Natural killer cell treated with Interleukin-12 subunit alpha and Interleukin-12 subunit beta and Interleukin-15 and Interleukin-18, amount 100 ng/mL, for 72 hours (primary cell): ENCODE measurements at regions not wholly inside any gene's neighbourhood (a gene's known extent, or its start where the extent isn't known, plus 50 kb on each side); places are given as distances from the start of the nearest gene placed in this dataset.

Experiments
- ATAC-seq, 2 donors: fragments of 150-1000 bp; cut with Tn5 transposase in 1 of 2; sonication (Bioruptor Pico), chemical (Tn5 transposase) in 1 of 2; 2 replicates each; pipeline ENCODE4 v1.10.0; 2021
- DNase-seq: peaks from one replicate; pipeline ENCODE4 v3.0.0; 2022; ENCODE audit warnings: low spot score
- H3K27ac Mint-ChIP-seq, 2 donors: 1 replicate in 1 of 2; 2 replicates in 1 of 2; pipeline ENCODE4 v1.8.0; 2022; ENCODE audit warnings: mixed read lengths in 2 of 2, mild to moderate bottlenecking in 1 of 2, moderate library complexity in 1 of 2
- H3K27me3 Mint-ChIP-seq, 2 donors: 1 replicate in 1 of 2; 2 replicates in 1 of 2; pipeline ENCODE4 v1.8.0; 2022; ENCODE audit warnings: mixed read lengths in 2 of 2
- H3K36me3 Mint-ChIP-seq: one replicate; pipeline ENCODE4 v1.8.0; 2022; ENCODE audit warnings: mixed read lengths
- H3K4me1 Mint-ChIP-seq, 2 donors: 1 replicate in 1 of 2; 2 replicates in 1 of 2; pipeline ENCODE4 v1.8.0; 2022; ENCODE audit warnings: low read depth in 2 of 2, mixed read lengths in 2 of 2, mild to moderate bottlenecking in 1 of 2
- H3K4me3 Mint-ChIP-seq: one replicate; pipeline ENCODE4 v1.8.0; 2022; ENCODE audit warnings: mixed read lengths
- H3K9me3 Mint-ChIP-seq: 2 replicates; pipeline ENCODE4 v1.8.0; 2022; ENCODE audit warnings: mixed read lengths

DNA sequence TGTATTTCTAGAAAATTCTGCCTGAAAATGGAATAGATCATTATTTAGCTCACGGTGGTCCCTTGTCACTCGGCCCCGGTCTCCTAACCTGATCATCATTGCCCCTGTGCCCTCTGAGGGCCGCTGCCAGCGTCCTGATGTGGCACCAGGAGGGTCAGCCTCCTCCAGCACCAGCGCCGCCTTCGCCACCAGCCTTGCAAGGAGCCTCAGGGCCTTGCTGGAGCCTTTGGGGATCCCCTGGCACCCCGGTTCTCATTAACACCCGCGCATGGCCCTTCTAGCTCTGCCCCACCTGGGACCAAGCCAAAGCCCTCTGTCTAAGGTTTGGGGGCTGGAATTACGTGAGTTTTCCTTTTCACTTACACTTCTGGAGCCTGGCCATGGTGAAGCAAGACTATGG, 282.5 kb upstream of the ADARB2 start:
- ATAC-seq (no peak), DNase-seq (no peak)
- Mint-ChIP-seq H3K27ac (no peak overlapping the region), H3K9me3 (no peaks in the 10 kb centered on the region), H3K36me3 (no peaks in the 10 kb centered on the region), H3K4me1 (no peaks in the 10 kb centered on the region), H3K4me3 (no peak overlapping the region), H3K27me3 (no peaks in the 10 kb centered on the region)

DNA sequence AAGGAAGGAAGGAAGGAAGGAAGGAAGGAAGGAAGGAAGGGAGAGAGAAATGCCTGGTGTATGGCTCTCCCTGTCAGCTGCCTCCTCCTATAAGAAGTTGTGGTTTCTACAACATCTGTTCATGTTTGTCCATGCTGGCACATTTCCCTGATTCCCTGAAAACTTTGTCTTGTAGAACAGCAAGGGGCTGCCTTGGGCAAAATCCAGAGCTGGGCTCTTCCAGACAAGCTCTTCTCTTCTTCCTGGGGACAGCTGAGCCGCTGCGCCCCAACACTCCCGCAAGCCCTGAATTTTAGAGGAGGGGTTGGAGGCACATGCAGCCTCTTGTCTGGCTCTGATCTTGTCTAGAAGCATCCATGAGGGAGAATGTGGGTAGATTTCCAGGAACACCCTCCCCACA, 282.0 kb upstream of the ADARB2 start:
- Mint-ChIP-seq H3K9me3 (no peaks in the 10 kb centered on the region), H3K4me3 (no peak overlapping the region), H3K4me1 (no peaks in the 10 kb centered on the region), H3K27ac (no peak overlapping the region), H3K36me3 (no peaks in the 10 kb centered on the region), H3K27me3 (no peaks in the 10 kb centered on the region)
- ATAC-seq (no peak), DNase-seq (no peak)

- Mint-ChIP-seq H3K36me3 (no peaks in the 10 kb centered on the region), H3K4me1 (no peaks in the 10 kb centered on the region)
- ATAC-seq = no peak
Measured at GRCh38 chr10:2014541-2014940, 277.2 kb upstream of the ADARB2 start.

DNA sequence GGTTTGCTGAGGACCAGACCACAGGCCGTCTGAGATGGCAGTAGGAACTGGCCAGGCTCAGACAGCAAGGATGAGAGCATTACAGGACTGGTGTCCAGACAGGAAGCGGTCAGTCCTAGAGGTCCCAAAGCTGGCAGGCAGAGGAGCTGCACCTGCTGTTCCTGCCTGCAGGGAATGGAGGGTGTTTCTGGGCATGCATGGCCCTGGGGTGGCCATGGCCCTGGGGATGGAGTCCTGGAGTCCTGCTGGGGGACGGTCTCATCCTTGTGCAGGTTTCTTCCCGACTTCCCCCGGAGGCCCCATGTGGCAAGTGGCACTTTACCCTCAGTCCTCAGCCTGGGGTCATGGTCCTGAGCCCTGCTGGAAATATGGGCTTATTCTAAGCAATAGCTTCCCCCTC, 274.9 kb upstream of the ADARB2 start:
- no peaks in the 10 kb centered on the region for H3K36me3 Mint-ChIP-seq
- DNase-seq (no peak), ATAC-seq (peak in 1 of 2 donors; percentile 36)
- H3K4me1 Mint-ChIP-seq = no peaks in the 10 kb centered on the region
- peaks cover 2 to 6% of the 10 kb centered on the region in 2 donors for H3K27me3 Mint-ChIP-seq
- H3K27ac Mint-ChIP-seq = no peak overlapping the region
- H3K9me3 Mint-ChIP-seq = no peaks in the 10 kb centered on the region
- H3K4me3 Mint-ChIP-seq = no peak overlapping the region

More at GRCh38 chr10:2014541-2014940, 277.2 kb upstream of the ADARB2 start:
- DNase-seq = no peak
- no peak overlapping the region for H3K27ac Mint-ChIP-seq
- H3K27me3 Mint-ChIP-seq = no peaks in the 10 kb centered on the region
- H3K4me3 Mint-ChIP-seq = no peak overlapping the region
- no peaks in the 10 kb centered on the region for H3K9me3 Mint-ChIP-seq

- ATAC-seq (peak; percentile 44 to 45), DNase-seq (no peak)
- H3K9me3 Mint-ChIP-seq = no peaks in the 10 kb centered on the region
- H3K36me3 Mint-ChIP-seq = no peaks in the 10 kb centered on the region
- H3K4me3 Mint-ChIP-seq = no peak overlapping the region
- H3K27ac Mint-ChIP-seq = no peak overlapping the region
- H3K4me1 Mint-ChIP-seq = no peaks in the 10 kb centered on the region
- H3K27me3 Mint-ChIP-seq = peaks cover 2 to 12% of the 10 kb centered on the region in 2 donors
Measured at GRCh38 chr10:2011106-2011716, 273.9 kb upstream of the ADARB2 start.

DNA sequence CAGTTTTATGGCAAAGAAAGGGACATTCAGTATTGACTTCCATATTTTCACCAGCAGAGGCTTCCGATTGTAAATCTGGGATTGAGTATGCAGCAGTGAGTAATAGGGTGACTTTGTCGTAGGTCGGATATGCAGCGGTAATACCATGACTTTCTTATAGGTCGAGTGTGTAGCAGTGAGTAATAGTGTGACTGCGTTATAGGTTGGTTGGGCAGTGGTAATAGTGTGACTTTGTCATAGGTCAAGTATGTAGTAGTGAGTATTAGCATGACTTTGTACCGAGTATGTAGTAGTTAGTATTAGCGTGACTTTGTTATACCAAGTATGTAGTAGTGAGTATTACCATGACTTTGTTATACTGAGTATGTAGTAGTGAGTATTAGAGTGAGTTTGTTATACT, 268.2 kb upstream of the ADARB2 start:
- H3K27ac Mint-ChIP-seq = no peak overlapping the region
- no peaks in the 10 kb centered on the region for H3K9me3 Mint-ChIP-seq
- ATAC-seq = peak in 1 of 2 donors; percentile 27
- no peaks in the 10 kb centered on the region for H3K36me3 Mint-ChIP-seq
- no peak for DNase-seq
- peaks cover 2 to 24% of the 10 kb centered on the region in 2 donors for H3K27me3 Mint-ChIP-seq
- no peak overlapping the region for H3K4me3 Mint-ChIP-seq
- H3K4me1 Mint-ChIP-seq = no peaks in the 10 kb centered on the region

DNA sequence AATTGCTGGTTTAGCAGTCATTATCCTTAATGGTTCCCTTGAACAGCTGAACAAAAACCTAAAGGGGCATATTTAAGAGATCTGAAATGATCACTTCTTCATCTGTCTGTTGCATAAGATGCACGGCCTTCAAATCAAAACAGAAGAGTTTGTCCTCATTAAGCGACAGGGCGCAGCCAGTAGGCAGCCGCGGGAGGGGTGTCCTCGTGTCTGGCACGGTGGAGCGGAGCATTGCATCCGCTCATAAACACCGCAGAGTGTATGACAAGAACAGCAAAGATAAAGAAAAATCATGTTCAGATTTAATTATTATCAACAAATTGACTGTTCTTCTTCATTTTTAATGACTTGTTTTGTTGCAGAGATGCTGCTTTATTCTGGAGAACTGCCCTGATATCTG, 255.6 kb upstream of the ADARB2 start:
- Mint-ChIP-seq H3K27ac (no peak overlapping the region), H3K4me3 (no peak overlapping the region), H3K9me3 (no peaks in the 10 kb centered on the region), H3K4me1 (no peaks in the 10 kb centered on the region), H3K36me3 (no peaks in the 10 kb centered on the region), H3K27me3 (peaks cover 0 to 12% of the 10 kb centered on the region in 2 donors)
- DNase-seq = no peak
- ATAC-seq = no peak

DNA sequence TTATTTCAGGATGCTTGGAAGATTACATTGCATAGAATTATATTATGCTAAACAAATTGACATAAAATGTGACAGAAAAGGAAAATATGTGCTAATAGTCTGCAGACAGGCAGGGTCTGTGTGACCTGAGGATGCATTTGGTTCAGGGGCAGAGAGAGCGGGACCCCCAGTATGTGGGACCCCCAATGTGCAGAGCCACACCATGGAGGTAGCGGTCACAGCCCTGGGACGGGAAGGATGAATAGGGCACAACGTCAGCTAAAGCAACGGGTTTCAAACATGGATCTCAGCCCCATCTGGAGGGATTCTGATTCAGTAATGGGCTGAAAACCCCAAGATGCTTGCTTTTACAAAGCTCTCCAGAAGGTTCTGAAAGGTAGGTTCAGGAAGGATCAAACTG, 251.8 kb upstream of the ADARB2 start:
- ATAC-seq (no peak), DNase-seq (no peak)
- Mint-ChIP-seq H3K36me3 (no peaks in the 10 kb centered on the region), H3K4me1 (no peaks in the 10 kb centered on the region), H3K27ac (no peak overlapping the region), H3K4me3 (no peak overlapping the region), H3K27me3 (peaks cover 0 to 12% of the 10 kb centered on the region in 2 donors), H3K9me3 (no peaks in the 10 kb centered on the region)

DNA sequence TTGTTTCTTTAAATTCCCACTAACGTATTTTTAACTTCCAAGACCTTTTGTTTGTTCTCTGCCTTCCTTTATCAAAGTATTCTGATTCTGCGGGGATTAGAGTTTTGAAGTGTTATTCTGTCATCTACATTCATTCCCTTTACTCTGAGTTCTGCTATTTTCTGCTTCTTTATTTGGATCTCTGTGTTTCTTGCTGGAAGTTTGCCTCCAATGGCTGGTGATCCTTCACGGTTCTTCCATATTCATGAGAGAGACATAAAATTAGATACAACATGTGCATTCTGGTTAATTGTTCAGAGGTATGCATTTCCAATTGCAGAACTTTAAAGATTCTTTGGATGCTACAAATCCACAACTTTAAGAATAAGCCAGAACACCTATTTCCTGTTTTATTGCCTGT, 244.7 kb upstream of the ADARB2 start:
- Mint-ChIP-seq H3K27ac (no peak overlapping the region), H3K4me1 (no peaks in the 10 kb centered on the region), H3K36me3 (no peaks in the 10 kb centered on the region), H3K4me3 (no peak overlapping the region), H3K27me3 (peaks cover 0 to 17% of the 10 kb centered on the region in 2 donors), H3K9me3 (no peaks in the 10 kb centered on the region)
- ATAC-seq (no peak), DNase-seq (no peak)

- Mint-ChIP-seq H3K4me1 (no peaks in the 10 kb centered on the region), H3K9me3 (no peaks in the 10 kb centered on the region), H3K4me3 (no peak overlapping the region), H3K27ac (no peak overlapping the region), H3K36me3 (no peaks in the 10 kb centered on the region), H3K27me3 (peaks cover 0 to 17% of the 10 kb centered on the region in 2 donors)
- DNase-seq = no peak
- no peak for ATAC-seq
Measured at GRCh38 chr10:1980459-1980858, 243.1 kb upstream of the ADARB2 start.

- H3K27me3 Mint-ChIP-seq = peaks cover 0 to 17% of the 10 kb centered on the region in 2 donors
- no peaks in the 10 kb centered on the region for H3K36me3 Mint-ChIP-seq
- H3K27ac Mint-ChIP-seq = no peak overlapping the region
- H3K9me3 Mint-ChIP-seq = no peaks in the 10 kb centered on the region
- DNase-seq (no peak), ATAC-seq (no peak)
- no peak overlapping the region for H3K4me3 Mint-ChIP-seq
- no peaks in the 10 kb centered on the region for H3K4me1 Mint-ChIP-seq
Measured at GRCh38 chr10:1978584-1978983, 241.3 kb upstream of the ADARB2 start.

DNA sequence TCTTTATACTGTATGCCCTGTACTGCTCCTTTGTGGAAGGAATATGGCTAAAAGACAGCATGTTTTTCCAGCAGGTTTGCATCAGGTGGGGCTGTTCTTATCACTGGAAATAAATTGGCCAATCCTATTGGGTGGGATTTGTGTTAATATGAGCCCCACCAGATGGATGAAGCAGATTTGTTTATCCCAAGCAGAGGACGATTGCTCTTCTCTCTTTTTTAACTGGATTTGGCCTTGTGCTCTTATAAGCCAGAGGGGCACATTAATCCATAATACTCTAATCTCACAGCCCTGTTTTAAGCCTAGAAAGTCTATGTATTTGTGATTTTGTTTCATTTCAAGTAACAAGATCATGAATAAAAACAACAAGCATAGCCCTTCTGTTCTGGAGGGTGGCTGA, 240.1 kb upstream of the ADARB2 start:
- Mint-ChIP-seq H3K27ac (no peak overlapping the region), H3K4me3 (no peak overlapping the region), H3K27me3 (peaks cover 0 to 17% of the 10 kb centered on the region in 2 donors), H3K4me1 (no peaks in the 10 kb centered on the region), H3K9me3 (no peaks in the 10 kb centered on the region), H3K36me3 (no peaks in the 10 kb centered on the region)
- DNase-seq (no peak), ATAC-seq (no peak)

GRCh38 chr10:1972406-1972805, 235.1 kb upstream of the ADARB2 start:
- no peaks in the 10 kb centered on the region for H3K9me3 Mint-ChIP-seq
- H3K4me3 Mint-ChIP-seq = no peak overlapping the region
- no peak for ATAC-seq
- peaks cover 0 to 9% of the 10 kb centered on the region in 2 donors for H3K27me3 Mint-ChIP-seq
- DNase-seq = no peak
- H3K4me1 Mint-ChIP-seq = no peaks in the 10 kb centered on the region
- no peaks in the 10 kb centered on the region for H3K36me3 Mint-ChIP-seq
- H3K27ac Mint-ChIP-seq = no peak overlapping the region

DNA sequence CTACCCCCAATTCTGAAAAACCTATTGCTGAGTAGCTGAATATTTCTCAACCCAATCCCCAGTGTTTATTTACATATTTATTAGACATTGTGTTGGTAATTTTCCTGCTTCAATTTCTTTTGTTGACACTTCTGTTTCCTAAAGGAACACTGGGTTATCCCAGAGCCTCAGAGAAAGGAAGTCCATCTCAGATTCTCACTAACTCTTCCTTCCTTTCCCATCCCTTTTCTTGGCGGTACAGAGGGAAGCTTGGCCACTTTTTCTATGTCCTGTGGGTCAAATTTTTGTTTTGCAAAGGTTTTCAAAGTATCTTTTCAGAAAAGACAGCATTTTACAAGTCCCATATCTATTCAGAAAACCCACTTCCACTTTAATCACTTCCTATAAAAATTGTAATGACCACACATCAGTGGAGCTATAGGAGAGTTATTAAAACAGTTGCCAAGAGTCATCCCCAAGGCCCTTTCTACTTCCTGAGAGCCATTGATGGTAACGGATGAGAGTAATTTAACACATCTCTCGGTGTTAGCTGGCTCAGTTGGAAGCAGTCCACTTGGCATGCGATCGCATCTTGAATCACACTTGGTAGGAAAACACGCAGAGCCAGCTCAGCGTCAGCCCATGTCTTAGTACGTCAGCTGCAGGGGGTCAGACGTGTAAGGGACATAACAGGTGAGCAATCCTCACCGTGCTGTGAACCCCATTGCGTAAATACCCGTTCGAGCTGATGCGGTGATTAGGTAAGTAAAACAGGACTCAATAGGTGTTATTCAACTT, 231.1 kb upstream of the ADARB2 start:
- H3K36me3 Mint-ChIP-seq = no peaks in the 10 kb centered on the region

More for the DNA sequence above, 231.1 kb upstream of the ADARB2 start:
- no peak overlapping the region for H3K4me3 Mint-ChIP-seq
- no peaks in the 10 kb centered on the region for H3K9me3 Mint-ChIP-seq
- ATAC-seq = no peak
- H3K27me3 Mint-ChIP-seq = peaks cover 2 to 17% of the 10 kb centered on the region in 2 donors
- H3K27ac Mint-ChIP-seq = no peak overlapping the region
- H3K4me1 Mint-ChIP-seq = no peaks in the 10 kb centered on the region
- no peak for DNase-seq
